K562 (cell line): ENCODE measurements at regions not wholly inside any gene's neighbourhood (a gene's known extent, or its start where the extent isn't known, plus 50 kb on each side); places are given as distances from the start of the nearest gene placed in this dataset.

Source experiments
- BCLAF1 ChIP-seq, 2 experiments: fragments of 450-650 bp in 1 of 2; IDR thresholded peaks; 2 replicates each; pipeline ENCODE4 v1.6.1; 2011 to 2017; ENCODE audit warnings: low read depth in 2 of 2, antibody characterized with exemption in 1 of 2, borderline replicate concordance in 1 of 2, low read length in 1 of 2, mild to moderate bottlenecking in 1 of 2, mixed read lengths in 1 of 2; ENCODE audit not compliant: control insufficient read depth in 1 of 2
- CHD4 ChIP-seq: fragments of 200-600 bp; sonication (generic); IDR thresholded peaks from 3 replicates; pipeline ENCODE4 v1.6.1; 2012; ENCODE audit warnings: low read depth, mild to moderate bottlenecking, mixed read lengths, low read length, inconsistent platforms; ENCODE audit not compliant: insufficient read depth, insufficient replicate concordance, poor library complexity, severe bottlenecking
- DNMT1 ChIP-seq: fragments of 450-650 bp; IDR thresholded peaks from 2 replicates; pipeline ENCODE4 v1.6.1; 2016; ENCODE audit warnings: antibody characterized with exemption, mild to moderate bottlenecking
- POLR2G ChIP-seq: fragments of 200-400 bp; formaldehyde crosslinking; IDR thresholded peaks from 2 replicates; pipeline ENCODE4 v1.6.1; 2017; ENCODE audit warnings: low read depth, mild to moderate bottlenecking, antibody characterized with exemption, low read length, moderate library complexity
- TAF1 ChIP-seq: IDR thresholded peaks from 2 replicates; pipeline ENCODE4 v1.6.1; 2011; ENCODE audit warnings: mild to moderate bottlenecking, low read length, moderate library complexity; ENCODE audit not compliant: insufficient read depth, control insufficient read depth, severe bottlenecking; ENCODE audit errors: extremely low read depth
- TF ChIP-seq, protein P1 (sequence below): fragments of 450-650 bp; IDR thresholded peaks from one replicate; pipeline ENCODE4 v1.6.1; 2018; ENCODE audit warnings: mild to moderate bottlenecking, moderate library complexity; ENCODE audit not compliant: partially characterized antibody

- TF ChIP-seq CHD4 = no peak
- TF ChIP-seq, protein P1, sequence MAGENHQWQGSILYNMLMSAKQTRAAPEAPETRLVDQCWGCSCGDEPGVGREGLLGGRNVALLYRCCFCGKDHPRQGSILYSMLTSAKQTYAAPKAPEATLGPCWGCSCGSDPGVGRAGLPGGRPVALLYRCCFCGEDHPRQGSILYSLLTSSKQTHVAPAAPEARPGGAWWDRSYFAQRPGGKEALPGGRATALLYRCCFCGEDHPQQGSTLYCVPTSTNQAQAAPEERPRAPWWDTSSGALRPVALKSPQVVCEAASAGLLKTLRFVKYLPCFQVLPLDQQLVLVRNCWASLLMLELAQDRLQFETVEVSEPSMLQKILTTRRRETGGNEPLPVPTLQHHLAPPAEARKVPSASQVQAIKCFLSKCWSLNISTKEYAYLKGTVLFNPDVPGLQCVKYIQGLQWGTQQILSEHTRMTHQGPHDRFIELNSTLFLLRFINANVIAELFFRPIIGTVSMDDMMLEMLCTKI = no peak
- no peak for TF ChIP-seq TAF1
- no peak for TF ChIP-seq BCLAF1 (IDR thresholded peaks at IDR 0.05; ENCODE audit: borderline replicate concordance in 1 of 2, control insufficient read depth in 1 of 2, low read depth in 2 of 2, low read length in 1 of 2)
- TF ChIP-seq POLR2G = no peak
- TF ChIP-seq DNMT1 = no peak
Measured at GRCh38 chr4:178414042-178414441, 971.8 kb upstream of the AGA start (continued).
